RWPE1 (cell line): ENCODE measurements at regions not wholly inside any gene's neighbourhood (a gene's known extent, or its start where the extent isn't known, plus 50 kb on each side); places are given as distances from the start of the nearest gene placed in this dataset.
"Not testable (repeated sequence)": the region's sequence is repeated elsewhere in the genome, so short reads cannot be mapped to it uniquely, and the experiment has no call there.

Experiments
- CTCF ChIA-PET: fragments of 350-600 bp; sonication (Branson Sonifier 250); formaldehyde crosslinking; extraction: SDS; loops from one replicate; lab custom pipeline; 2021; lab: Yijun Ruan, JAX
- POLR2A ChIA-PET: fragments of 400-600 bp; formaldehyde crosslinking; extraction: SDS; loops from one replicate; lab custom pipeline; 2020; ENCODE audit warnings: antibody characterized with exemption; ENCODE audit not compliant: low non-redundant PET; lab: Yijun Ruan, JAX
- DNase-seq: peaks from one replicate; pipeline ENCODE4 v3.0.0; 2012; ENCODE audit warnings: low spot score
- H3K27ac ChIP-seq: fragments of 450-650 bp; 2 replicates; pipeline ENCODE4 v1.5.1; 2017
- TF ChIP-seq, protein P1 (sequence below): fragments of 450-650 bp; conservative IDR thresholded peaks from 2 replicates; pipeline ENCODE4 v1.5.1; 2017; ENCODE audit warnings: low read depth, mild to moderate bottlenecking

GRCh38 chr1:90864681-90865080, 147.6 kb upstream of the BARHL2 start:
- CTCF ChIA-PET = no interaction called here
- no peak overlapping the region for H3K27ac ChIP-seq

DNA sequence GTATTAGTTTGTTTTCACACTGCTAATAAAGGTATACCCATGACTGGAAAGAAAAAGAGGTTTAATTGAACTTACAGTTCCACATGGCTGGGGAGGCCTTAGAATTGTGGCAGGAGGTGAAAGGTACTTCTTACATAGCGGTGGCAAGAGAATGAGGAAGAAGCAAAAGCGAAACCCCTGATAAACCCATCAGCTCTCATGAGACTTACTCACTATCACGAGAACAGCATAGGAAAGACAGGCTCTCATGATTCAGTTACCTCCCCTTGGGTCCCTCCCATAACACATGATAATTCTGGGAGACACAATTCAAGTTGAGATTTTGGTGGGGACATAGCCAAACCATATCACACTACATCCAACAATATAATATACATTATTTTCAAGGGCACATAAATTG, 145.7 kb upstream of the BARHL2 start:
- no peak for DNase-seq
- ChIA-PET CTCF (no interaction called here), POLR2A (no interaction called here)
- TF ChIP-seq, protein P1, sequence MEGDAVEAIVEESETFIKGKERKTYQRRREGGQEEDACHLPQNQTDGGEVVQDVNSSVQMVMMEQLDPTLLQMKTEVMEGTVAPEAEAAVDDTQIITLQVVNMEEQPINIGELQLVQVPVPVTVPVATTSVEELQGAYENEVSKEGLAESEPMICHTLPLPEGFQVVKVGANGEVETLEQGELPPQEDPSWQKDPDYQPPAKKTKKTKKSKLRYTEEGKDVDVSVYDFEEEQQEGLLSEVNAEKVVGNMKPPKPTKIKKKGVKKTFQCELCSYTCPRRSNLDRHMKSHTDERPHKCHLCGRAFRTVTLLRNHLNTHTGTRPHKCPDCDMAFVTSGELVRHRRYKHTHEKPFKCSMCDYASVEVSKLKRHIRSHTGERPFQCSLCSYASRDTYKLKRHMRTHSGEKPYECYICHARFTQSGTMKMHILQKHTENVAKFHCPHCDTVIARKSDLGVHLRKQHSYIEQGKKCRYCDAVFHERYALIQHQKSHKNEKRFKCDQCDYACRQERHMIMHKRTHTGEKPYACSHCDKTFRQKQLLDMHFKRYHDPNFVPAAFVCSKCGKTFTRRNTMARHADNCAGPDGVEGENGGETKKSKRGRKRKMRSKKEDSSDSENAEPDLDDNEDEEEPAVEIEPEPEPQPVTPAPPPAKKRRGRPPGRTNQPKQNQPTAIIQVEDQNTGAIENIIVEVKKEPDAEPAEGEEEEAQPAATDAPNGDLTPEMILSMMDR = no peak
- no peak overlapping the region for H3K27ac ChIP-seq

More at GRCh38 chr1:90864681-90865080, 147.6 kb upstream of the BARHL2 start:
- TF ChIP-seq, protein P1 = no peak
- DNase-seq = no peak
- POLR2A ChIA-PET = no interaction called here

GRCh38 chr1:90861421-90861820, 144.3 kb upstream of the BARHL2 start:
- H3K27ac ChIP-seq, CTCF ChIA-PET, DNase-seq, POLR2A ChIA-PET: not testable (repeated sequence)

DNA sequence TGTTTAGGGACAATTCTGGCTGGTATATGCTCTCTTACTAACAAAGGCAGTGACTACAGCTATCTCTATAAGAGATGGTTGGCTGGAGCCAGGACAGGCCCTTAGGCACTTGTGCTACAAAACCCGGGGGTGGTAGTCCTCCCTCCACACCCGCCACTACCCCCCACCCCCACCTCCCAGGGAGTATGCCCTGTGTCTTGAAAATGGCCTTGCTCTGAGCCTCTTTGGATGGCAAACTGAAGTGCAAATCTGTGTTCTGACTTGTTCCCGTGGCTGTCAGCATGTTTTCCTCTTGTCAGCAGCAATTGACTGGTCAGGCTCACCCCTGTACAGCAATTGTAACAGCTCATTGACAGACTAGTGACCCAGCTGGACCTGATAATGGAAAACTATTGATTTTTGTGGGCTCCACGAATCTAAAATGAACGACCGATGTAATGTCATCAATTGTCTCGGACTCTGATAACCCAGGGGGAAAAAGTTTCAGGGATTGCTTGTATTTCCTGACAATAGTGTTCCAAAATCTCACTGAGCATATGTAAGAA, 139.4 kb upstream of the BARHL2 start:
- TF ChIP-seq, protein P1 = no peak
- POLR2A ChIA-PET = no interaction called here
- no peak overlapping the region for H3K27ac ChIP-seq
- CTCF ChIA-PET = interaction anchor here (1.3 kb wide), 1 partner anchor 309 kb away, joined by 3 read pairs; no protein-coding TSS in a partner anchor
- DNase-seq = no peak

GRCh38 chr1:90854397-90854924, 137.4 kb upstream of the BARHL2 start:
- POLR2A ChIA-PET = no interaction called here
- no peak for DNase-seq
- no peak overlapping the region for H3K27ac ChIP-seq
- TF ChIP-seq, protein P1 = no peak
- CTCF ChIA-PET = no interaction called here

GRCh38 chr1:90851711-90852050, 134.6 kb upstream of the BARHL2 start:
- POLR2A ChIA-PET = no interaction called here
- CTCF ChIA-PET = interaction anchor here (0.6 to 1.1 kb wide), 5 partner anchors 13 to 412 kb away, joined by 3 read pairs; no protein-coding TSS in a partner anchor
- H3K27ac ChIP-seq = no peak overlapping the region
- no peak for DNase-seq
- TF ChIP-seq, protein P1 = peak; percentile 24; the same call in 1 of the 2 replicates
